Transverse colon (tissue), 4 donors: ENCODE measurements at regions not wholly inside any gene's neighbourhood (a gene's known extent, or its start where the extent isn't known, plus 50 kb on each side); places are given as distances from the start of the nearest gene placed in this dataset.

Experiments used
- DNase-seq: peaks from one replicate; pipeline ENCODE4 v3.0.0-alpha.2; 2019
- H3K27ac ChIP-seq, 4 donors: fragments of 200-600 bp; sonication (generic); 2 replicates each; pipeline ENCODE4 v1.5.1; 2016 to 2018; ENCODE audit warnings: inconsistent platforms in 4 of 4
- H3K27me3 ChIP-seq: fragments of 200-600 bp; sonication (generic); 2 replicates; pipeline ENCODE4 v1.5.1; 2017; ENCODE audit warnings: inconsistent platforms
- H3K36me3 ChIP-seq, 4 donors: fragments of 200-600 bp; sonication (generic); 2 replicates each; pipeline ENCODE4 v1.5.1; 2017 to 2019; ENCODE audit warnings: inconsistent platforms in 4 of 4
- H3K4me1 ChIP-seq, 4 donors: fragments of 200-600 bp; sonication (generic); 2 replicates each; pipeline ENCODE4 v1.5.1; 2017 to 2020; ENCODE audit warnings: inconsistent platforms in 4 of 4
- H3K4me3 ChIP-seq, 4 donors: fragments of 200-600 bp; sonication (generic); 1 replicate in 1 of 4; 2 replicates in 3 of 4; pipeline versions ENCODE4 v1.5.1 to v1.6.1; 2017 to 2019; ENCODE audit warnings: inconsistent platforms in 4 of 4
- H3K9me3 ChIP-seq, 2 donors: fragments of 200-600 bp; sonication (generic); 2 replicates each; pipeline ENCODE4 v1.5.1; 2017 to 2019; ENCODE audit warnings: inconsistent platforms in 2 of 2
- CTCF ChIP-seq, 5 experiments: fragments of 200-600 bp in 3 of 5; fragments of 450-650 bp in 2 of 5; sonication (generic) in 3 of 5; IDR thresholded peaks; 1 replicate in 2 of 5; 2 replicates in 3 of 5; pipeline ENCODE4 v1.5.1; 2016 to 2017; ENCODE audit warnings: antibody characterized with exemption in 5 of 5, inconsistent platforms in 3 of 5, mild to moderate bottlenecking in 2 of 5, moderate library complexity in 1 of 5
- EP300 ChIP-seq: sonication (generic); formaldehyde crosslinking; IDR thresholded peaks from one replicate; pipeline ENCODE4 v1.6.1; 2017; ENCODE audit warnings: antibody characterized with exemption, low read depth
- POLR2A ChIP-seq: fragments of 450-650 bp; IDR thresholded peaks from one replicate; pipeline ENCODE4 v1.6.1; 2016; ENCODE audit warnings: antibody characterized with exemption, mild to moderate bottlenecking, moderate library complexity
- POLR2AphosphoS5 ChIP-seq, 3 donors: sonication (generic); formaldehyde crosslinking; IDR thresholded peaks; one replicate each; pipeline ENCODE4 v1.6.1; 2016; ENCODE audit warnings: antibody characterized with exemption in 3 of 3
- WGBS, 2 donors: methylation state at CpG; one replicate each; pipeline ENCODE4 v1.1.5; 2018; ENCODE audit warnings: low coverage in 1 of 2; 5-methylcytosine and 5-hydroxymethylcytosine counted together
- in situ Hi-C, 4 donors: fragments of 200-750 bp; cut with MboI; loops; one replicate each; pipeline versions ENCODE4 v1.15.0 to v1.15.1; 2017; ENCODE audit warnings: low sequenced_read_pairs in 3 of 4, low pct_ligation_motif_present in 1 of 4, low pct_unique_long_range_greater_than_20kb in 1 of 4
- intact Hi-C: fragments of 100-400 bp; cut with DNase I; formaldehyde crosslinking; loops from one replicate; pipeline ENCODE4 v1.15.1; 2023; ENCODE audit warnings: low total_unique reads

- Histone ChIP-seq H3K9me3 (no peaks in the 10 kb centered on the region), H3K36me3 (no peaks in the 10 kb centered on the region), H3K27me3 (peaks cover 7% of the 10 kb centered on the region), H3K4me1 (peaks cover 0 to 11% (median 8%) of the 10 kb centered on the region in 4 donors), H3K4me3 (no peak overlapping the region), H3K27ac (no peak overlapping the region)
- no peak for DNase-seq
- intact Hi-C loops (no loop called here), in situ Hi-C loops (no loop called here)
- TF ChIP-seq CTCF (IDR thresholded peaks at IDR 0.05) (no peak), EP300 (no peak), POLR2AphosphoS5 (IDR thresholded peaks at IDR 0.05) (no peak), POLR2A (no peak)
These were observed 126.7 kb downstream of the FOXD2 start for GRCh38 chr1:47564570-47564969.

DNA sequence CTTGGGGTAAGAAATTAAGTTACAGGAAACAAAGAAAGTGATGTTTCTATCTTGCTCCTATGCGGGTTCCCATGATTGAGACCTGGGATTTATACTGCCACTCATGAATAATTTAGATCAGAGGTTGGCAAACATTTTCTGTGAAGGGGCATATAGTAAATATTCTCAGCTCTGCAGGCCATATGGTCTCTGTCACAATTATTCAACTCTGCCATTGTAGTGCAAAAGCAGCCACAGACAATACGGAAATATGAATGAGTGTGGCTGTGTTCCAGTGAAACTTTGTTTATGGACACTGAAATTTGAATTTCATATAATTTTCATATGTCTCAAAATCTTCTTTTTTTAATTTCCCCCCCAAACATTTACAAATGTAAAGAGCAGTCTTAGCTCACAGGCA, 127.2 kb downstream of the FOXD2 start:
- intact Hi-C loops: no loop called here
- no peak overlapping the region for H3K27ac ChIP-seq
- no peak for DNase-seq
- no peak overlapping the region for H3K4me3 ChIP-seq
- in situ Hi-C loops: no loop called here
- TF ChIP-seq POLR2AphosphoS5 (IDR thresholded peaks at IDR 0.05) (no peak), EP300 (no peak), CTCF (IDR thresholded peaks at IDR 0.05) (no peak), POLR2A (no peak)
- WGBS, 2 donors: 74 to 79% methylated on average over 2 of the region's 2 CpGs
- no peaks in the 10 kb centered on the region for H3K36me3 ChIP-seq
- H3K4me1 ChIP-seq: peaks cover 0 to 10% (median 5%) of the 10 kb centered on the region in 4 donors
- H3K27me3 ChIP-seq: peaks cover 2% of the 10 kb centered on the region
- no peaks in the 10 kb centered on the region for H3K9me3 ChIP-seq

DNA sequence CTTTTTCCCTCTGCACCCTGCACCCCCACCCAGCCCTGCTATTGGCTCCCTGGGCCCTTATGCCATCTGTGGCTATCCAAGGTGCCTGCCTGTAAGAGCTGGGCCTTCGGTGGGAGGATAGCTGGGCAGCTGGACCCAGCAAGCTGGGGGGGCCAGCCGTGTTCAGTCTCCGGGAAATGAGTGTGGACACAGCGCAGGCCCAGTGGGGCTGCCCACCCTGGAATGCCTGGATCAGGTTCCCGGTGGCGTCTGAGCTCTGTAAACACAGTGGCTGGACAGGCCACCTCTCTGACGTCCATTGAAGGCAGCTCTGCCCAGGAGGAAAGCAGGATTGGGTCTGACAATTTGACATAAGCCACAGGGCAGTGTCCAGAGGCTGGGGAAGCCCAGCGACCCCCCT, 127.8 kb downstream of the FOXD2 start:
- DNase-seq: no peak
- intact Hi-C loops: no loop called here
- WGBS, 2 donors: 85% methylated on average over 8 of the region's 8 CpGs; no CpG with 5 or more reads in 1 of the 2 donors

DNA sequence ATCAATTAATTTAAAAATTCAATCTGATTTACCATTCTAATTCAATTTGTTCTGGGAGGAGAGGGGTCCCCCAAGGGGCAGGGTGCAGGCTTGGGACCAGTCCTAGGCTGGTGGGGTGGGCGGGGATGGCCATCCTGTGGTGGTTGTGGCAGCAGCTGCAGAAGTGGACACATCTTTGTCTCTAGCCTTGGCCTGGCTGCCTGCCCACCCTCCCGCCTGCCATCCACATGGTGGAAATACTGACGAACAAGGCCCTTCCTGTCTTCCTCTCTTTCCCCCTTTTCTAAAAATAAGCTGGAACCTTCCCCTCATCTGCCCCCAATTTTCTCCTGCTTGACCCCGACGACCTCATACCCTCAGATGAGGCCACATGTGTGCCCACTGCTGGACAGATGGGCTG, 130.9 kb downstream of the FOXD2 start:
- in situ Hi-C loops: no loop called here
- Histone ChIP-seq H3K27ac (no peak overlapping the region), H3K4me3 (no peak overlapping the region), H3K4me1 (peaks cover 0 to 9% (median 3%) of the 10 kb centered on the region in 4 donors), H3K27me3 (no peaks in the 10 kb centered on the region), H3K36me3 (no peaks in the 10 kb centered on the region), H3K9me3 (no peaks in the 10 kb centered on the region)
- TF ChIP-seq EP300: no peak
- no peak for TF ChIP-seq POLR2A
- TF ChIP-seq CTCF (IDR thresholded peaks at IDR 0.05): no peak
- TF ChIP-seq POLR2AphosphoS5 (IDR thresholded peaks at IDR 0.05): no peak
- WGBS, 2 donors: 50 to 67% methylated on average over 1 to 5 of the region's 5 CpGs
- DNase-seq: no peak
- intact Hi-C loops: no loop called here

More for the DNA sequence above, 127.8 kb downstream of the FOXD2 start:
- no peak overlapping the region for H3K4me3 ChIP-seq
- peaks cover 0 to 9% (median 3%) of the 10 kb centered on the region in 4 donors for H3K4me1 ChIP-seq
- H3K36me3 ChIP-seq: no peaks in the 10 kb centered on the region
- no peaks in the 10 kb centered on the region for H3K9me3 ChIP-seq
- H3K27ac ChIP-seq: no peak overlapping the region
- H3K27me3 ChIP-seq: no peaks in the 10 kb centered on the region
- in situ Hi-C loops: no loop called here
- TF ChIP-seq POLR2AphosphoS5 (IDR thresholded peaks at IDR 0.05): no peak
- no peak for TF ChIP-seq CTCF (IDR thresholded peaks at IDR 0.05)
- TF ChIP-seq POLR2A: no peak
